Transverse colon (tissue), 4 donors: ENCODE measurements at regions not wholly inside any gene's neighbourhood (a gene's known extent, or its start where the extent isn't known, plus 50 kb on each side); places are given as distances from the start of the nearest gene placed in this dataset.

ENCODE experiments used
- POLR2AphosphoS5 ChIP-seq, 3 donors: sonication (generic); formaldehyde crosslinking; IDR thresholded peaks; one replicate each; pipeline ENCODE4 v1.6.1; 2016; ENCODE audit warnings: antibody characterized with exemption in 3 of 3
- TF ChIP-seq, protein P1 (sequence below), 5 experiments: fragments of 200-600 bp in 3 of 5; fragments of 450-650 bp in 2 of 5; sonication (generic) in 3 of 5; IDR thresholded peaks; 1 replicate in 2 of 5; 2 replicates in 3 of 5; pipeline ENCODE4 v1.5.1; 2016 to 2017; ENCODE audit warnings: antibody characterized with exemption in 5 of 5, inconsistent platforms in 3 of 5, mild to moderate bottlenecking in 2 of 5, moderate library complexity in 1 of 5

GRCh38 chr4:75287738-75288517, 226.3 kb downstream of the RCHY1 start:
- no peak for TF ChIP-seq POLR2AphosphoS5 (IDR thresholded peaks at IDR 0.05)
- TF ChIP-seq, protein P1, sequence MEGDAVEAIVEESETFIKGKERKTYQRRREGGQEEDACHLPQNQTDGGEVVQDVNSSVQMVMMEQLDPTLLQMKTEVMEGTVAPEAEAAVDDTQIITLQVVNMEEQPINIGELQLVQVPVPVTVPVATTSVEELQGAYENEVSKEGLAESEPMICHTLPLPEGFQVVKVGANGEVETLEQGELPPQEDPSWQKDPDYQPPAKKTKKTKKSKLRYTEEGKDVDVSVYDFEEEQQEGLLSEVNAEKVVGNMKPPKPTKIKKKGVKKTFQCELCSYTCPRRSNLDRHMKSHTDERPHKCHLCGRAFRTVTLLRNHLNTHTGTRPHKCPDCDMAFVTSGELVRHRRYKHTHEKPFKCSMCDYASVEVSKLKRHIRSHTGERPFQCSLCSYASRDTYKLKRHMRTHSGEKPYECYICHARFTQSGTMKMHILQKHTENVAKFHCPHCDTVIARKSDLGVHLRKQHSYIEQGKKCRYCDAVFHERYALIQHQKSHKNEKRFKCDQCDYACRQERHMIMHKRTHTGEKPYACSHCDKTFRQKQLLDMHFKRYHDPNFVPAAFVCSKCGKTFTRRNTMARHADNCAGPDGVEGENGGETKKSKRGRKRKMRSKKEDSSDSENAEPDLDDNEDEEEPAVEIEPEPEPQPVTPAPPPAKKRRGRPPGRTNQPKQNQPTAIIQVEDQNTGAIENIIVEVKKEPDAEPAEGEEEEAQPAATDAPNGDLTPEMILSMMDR (IDR thresholded peaks at IDR 0.05), result no peak
